TTC549 (cell line): ENCODE measurements at regions not wholly inside any gene's neighbourhood (a gene's known extent, or its start where the extent isn't known, plus 50 kb on each side); places are given as distances from the start of the nearest gene placed in this dataset.
"Not testable (repeated sequence)": the region's sequence is repeated elsewhere in the genome, so short reads cannot be mapped to it uniquely, and the experiment has no call there.

Experiments used
- FAIRE-seq: peaks from 2 replicates; lab custom pipeline; 2012; peaks lifted over from hg19 to GRCh38; lab: Jason Lieb, UNC

GRCh38 chr4:160510928-160511327 lies 1408.0 kb downstream of the RAPGEF2 start:
- no peak for FAIRE-seq

- FAIRE-seq: no peak
Observed at GRCh38 chr4:160514126-160514525, 1411.2 kb downstream of the RAPGEF2 start.

GRCh38 chr4:160523231-160523630 lies 1420.4 kb downstream of the RAPGEF2 start:
- FAIRE-seq: no peak

GRCh38 chr4:160537681-160538080 lies 1434.8 kb downstream of the RAPGEF2 start:
- FAIRE-seq: no peak

GRCh38 chr4:160546201-160546600 lies 1443.3 kb downstream of the RAPGEF2 start:
- no peak for FAIRE-seq

GRCh38 chr4:160549951-160550519 lies 1447.2 kb downstream of the RAPGEF2 start:
- FAIRE-seq: not testable (repeated sequence)

- no peak for FAIRE-seq
Observed at GRCh38 chr4:160562661-160563060, 1459.8 kb downstream of the RAPGEF2 start.

GRCh38 chr4:160563552-160564282 lies 1460.8 kb downstream of the RAPGEF2 start:
- FAIRE-seq: no peak

GRCh38 chr4:160567634-160568033 lies 1464.8 kb downstream of the RAPGEF2 start:
- FAIRE-seq: no peak

- FAIRE-seq: no peak
Observed at GRCh38 chr4:160570271-160570670, 1467.4 kb downstream of the RAPGEF2 start.

- FAIRE-seq: not testable (repeated sequence)
Observed at GRCh38 chr4:160574272-160574671, 1471.4 kb downstream of the RAPGEF2 start.

- FAIRE-seq: no peak
Observed at GRCh38 chr4:160580581-160580980, 1477.7 kb downstream of the RAPGEF2 start.

GRCh38 chr4:160592258-160592657 lies 1489.4 kb downstream of the RAPGEF2 start:
- FAIRE-seq: no peak

- no peak for FAIRE-seq
Observed at GRCh38 chr4:160595646-160596045, 1492.8 kb downstream of the RAPGEF2 start.

- FAIRE-seq: no peak
Observed at GRCh38 chr4:160604541-160604940, 1501.7 kb downstream of the RAPGEF2 start.

- no peak for FAIRE-seq
Observed at GRCh38 chr4:160611181-160611580, 1508.3 kb downstream of the RAPGEF2 start.

GRCh38 chr4:160631044-160631443 lies 1528.2 kb downstream of the RAPGEF2 start:
- FAIRE-seq: no peak

GRCh38 chr4:160652790-160653189 lies 1511.0 kb downstream of the FSTL5 start:
- FAIRE-seq: no peak

- no peak for FAIRE-seq
Observed at GRCh38 chr4:160675550-160675949, 1488.2 kb downstream of the FSTL5 start.

- no peak for FAIRE-seq
Observed at GRCh38 chr4:160685729-160686128, 1478.1 kb downstream of the FSTL5 start.

GRCh38 chr4:160701671-160702070 lies 1462.1 kb downstream of the FSTL5 start:
- no peak for FAIRE-seq

- FAIRE-seq: no peak
Observed at GRCh38 chr4:160709026-160709425, 1454.8 kb downstream of the FSTL5 start.

GRCh38 chr4:160709546-160709945 lies 1454.3 kb downstream of the FSTL5 start:
- no peak for FAIRE-seq

- no peak for FAIRE-seq
Observed at GRCh38 chr4:160716551-160716950, 1447.2 kb downstream of the FSTL5 start.
